ENCODE measurements at regions not wholly inside any gene's neighbourhood (a gene's known extent, or its start where the extent isn't known, plus 50 kb on each side); places are given as distances from the start of the nearest gene placed in this dataset.
"Not testable (repeated sequence)": the region's sequence is repeated elsewhere in the genome, so short reads cannot be mapped to it uniquely, and the experiment has no call there.

- H3K4me3 ChIP-seq (ENCODE audit: extremely low read depth, insufficient read depth, low read length, poor library complexity, severe bottlenecking) = no peak overlapping the region
- whole genome bisulfite sequencing, 2 experiments (ENCODE audit: insufficient coverage in 2 of 2) = 100% methylated on average over 1 of the region's 1 CpG; no CpG with 5 or more reads in 1 of the 2 experiments
- no peaks in the 10 kb centered on the region for H3K36me3 ChIP-seq (ENCODE audit: control insufficient read depth, insufficient read depth, low read length)
- H3K27ac ChIP-seq (ENCODE audit: low read depth, low read length, severe bottlenecking) = no peak overlapping the region
- H3K4me1 ChIP-seq (ENCODE audit: control insufficient read depth, insufficient read depth, low read length, poor library complexity, severe bottlenecking) = no peaks in the 10 kb centered on the region
- no peaks in the 10 kb centered on the region for H3K9me3 ChIP-seq (ENCODE audit: control insufficient read depth, low read length)
Observed at GRCh38 chr1:230494026-230494425, 67.9 kb upstream of the PGBD5 start.

DNA sequence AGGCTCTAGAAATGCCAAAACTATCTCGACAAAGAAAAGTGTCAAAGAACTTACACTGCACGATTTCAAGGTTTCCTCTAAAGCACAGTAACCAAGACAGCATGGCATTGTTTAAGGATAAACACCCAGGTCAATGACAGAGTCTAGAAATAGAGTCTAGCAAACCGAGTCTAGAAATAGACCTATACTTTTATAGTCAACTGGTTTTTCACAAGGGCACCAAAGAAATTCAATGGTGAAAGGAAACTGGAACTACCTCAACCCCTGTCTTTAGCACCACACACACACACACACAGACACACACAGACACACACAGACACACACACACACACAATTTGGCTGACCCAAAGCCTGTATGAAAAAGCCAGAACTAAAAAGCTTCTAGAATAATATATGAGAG is 67.1 kb upstream of the PGBD5 start:
- WGBS, 2 experiments (ENCODE audit: insufficient coverage in 2 of 2) = 50 to 100% methylated on average over 2 of the region's 3 CpGs
- Histone ChIP-seq H3K36me3 (ENCODE audit: control insufficient read depth, insufficient read depth, low read length) (no peaks in the 10 kb centered on the region), H3K27ac (ENCODE audit: low read depth, low read length, severe bottlenecking) (no peak overlapping the region), H3K4me1 (ENCODE audit: control insufficient read depth, insufficient read depth, low read length, poor library complexity, severe bottlenecking) (no peaks in the 10 kb centered on the region), H3K9me3 (ENCODE audit: control insufficient read depth, low read length) (no peaks in the 10 kb centered on the region), H3K4me3 (ENCODE audit: extremely low read depth, insufficient read depth, low read length, poor library complexity, severe bottlenecking) (no peak overlapping the region)

GRCh38 chr1:230490436-230490835 is 64.3 kb upstream of the PGBD5 start:
- no peaks in the 10 kb centered on the region for H3K9me3 ChIP-seq (ENCODE audit: control insufficient read depth, low read length)
- H3K27ac ChIP-seq (ENCODE audit: low read depth, low read length, severe bottlenecking) = no peak overlapping the region
- WGBS, 2 experiments (ENCODE audit: insufficient coverage in 2 of 2) = 80 to 88% methylated on average over 1 to 2 of the region's 2 CpGs
- no peaks in the 10 kb centered on the region for H3K36me3 ChIP-seq (ENCODE audit: control insufficient read depth, insufficient read depth, low read length)
- H3K4me3 ChIP-seq (ENCODE audit: extremely low read depth, insufficient read depth, low read length, poor library complexity, severe bottlenecking) = no peak overlapping the region
- H3K4me1 ChIP-seq (ENCODE audit: control insufficient read depth, insufficient read depth, low read length, poor library complexity, severe bottlenecking) = no peaks in the 10 kb centered on the region

GRCh38 chr1:230487773-230488428 is 61.8 kb upstream of the PGBD5 start:
- H3K36me3 ChIP-seq (ENCODE audit: control insufficient read depth, insufficient read depth, low read length) = no peaks in the 10 kb centered on the region
- 87 to 90% methylated on average over 4 of the region's 4 CpGs for WGBS, 2 experiments (ENCODE audit: insufficient coverage in 2 of 2)
- no peak overlapping the region for H3K27ac ChIP-seq (ENCODE audit: low read depth, low read length, severe bottlenecking)
- no peak overlapping the region for H3K4me3 ChIP-seq (ENCODE audit: extremely low read depth, insufficient read depth, low read length, poor library complexity, severe bottlenecking)
- H3K4me1 ChIP-seq (ENCODE audit: control insufficient read depth, insufficient read depth, low read length, poor library complexity, severe bottlenecking) = no peaks in the 10 kb centered on the region
- H3K9me3 ChIP-seq (ENCODE audit: control insufficient read depth, low read length) = no peaks in the 10 kb centered on the region

- H3K27ac ChIP-seq (ENCODE audit: low read depth, low read length, severe bottlenecking) = no peak overlapping the region
- H3K36me3 ChIP-seq (ENCODE audit: control insufficient read depth, insufficient read depth, low read length) = no peaks in the 10 kb centered on the region
- no peaks in the 10 kb centered on the region for H3K9me3 ChIP-seq (ENCODE audit: control insufficient read depth, low read length)
- 87 to 88% methylated on average over 14 of the region's 14 CpGs for WGBS, 2 experiments (ENCODE audit: insufficient coverage in 2 of 2)
- H3K4me3 ChIP-seq (ENCODE audit: extremely low read depth, insufficient read depth, low read length, poor library complexity, severe bottlenecking) = no peak overlapping the region
- peaks cover 3% of the 10 kb centered on the region for H3K4me1 ChIP-seq (ENCODE audit: control insufficient read depth, insufficient read depth, low read length, poor library complexity, severe bottlenecking)
Observed at GRCh38 chr1:230476622-230477003, 50.5 kb upstream of the PGBD5 start.

GRCh38 chr1:230475856-230476621 is 49.9 kb upstream of the PGBD5 start:
- 56 to 59% methylated on average over 8 of the region's 12 CpGs for WGBS, 2 experiments (ENCODE audit: insufficient coverage in 2 of 2)
- H3K4me3 ChIP-seq (ENCODE audit: extremely low read depth, insufficient read depth, low read length, poor library complexity, severe bottlenecking); H3K27ac ChIP-seq (ENCODE audit: low read depth, low read length, severe bottlenecking): not testable (repeated sequence)

More at GRCh38 chr1:230475856-230476621, 49.9 kb upstream of the PGBD5 start:
- not testable (repeated sequence) for H3K9me3 ChIP-seq (ENCODE audit: control insufficient read depth, low read length); H3K4me1 ChIP-seq (ENCODE audit: control insufficient read depth, insufficient read depth, low read length, poor library complexity, severe bottlenecking); H3K36me3 ChIP-seq (ENCODE audit: control insufficient read depth, insufficient read depth, low read length)
